Stimulated activated naive CD8-positive, alpha-beta T cell treated with anti-CD3 and anti-CD28 coated beads, Interleukin-15, Interleukin-2, amounts not matched to agents 100 ng/mL and 50 ng/mL, for 24 hours (primary cell): ENCODE measurements at regions not wholly inside any gene's neighbourhood (a gene's known extent, or its start where the extent isn't known, plus 50 kb on each side); places are given as distances from the start of the nearest gene placed in this dataset.

Experiments used
- H3K27ac Mint-ChIP-seq: one replicate; pipeline ENCODE4 v1.8.0; 2021; ENCODE audit warnings: mild to moderate bottlenecking, mixed read lengths
- H3K27me3 Mint-ChIP-seq: one replicate; pipeline ENCODE4 v1.8.0; 2021; ENCODE audit warnings: mixed read lengths
- H3K36me3 Mint-ChIP-seq: one replicate; pipeline ENCODE4 v1.8.0; 2021; ENCODE audit warnings: low read depth, mixed read lengths
- H3K4me1 Mint-ChIP-seq: one replicate; pipeline ENCODE4 v1.8.0; 2021; ENCODE audit warnings: low read depth, mixed read lengths
- H3K4me3 Mint-ChIP-seq: one replicate; pipeline ENCODE4 v1.8.0; 2021; ENCODE audit warnings: mild to moderate bottlenecking, mixed read lengths
- H3K9me3 Mint-ChIP-seq: one replicate; pipeline ENCODE4 v1.8.0; 2021; ENCODE audit warnings: mixed read lengths

DNA sequence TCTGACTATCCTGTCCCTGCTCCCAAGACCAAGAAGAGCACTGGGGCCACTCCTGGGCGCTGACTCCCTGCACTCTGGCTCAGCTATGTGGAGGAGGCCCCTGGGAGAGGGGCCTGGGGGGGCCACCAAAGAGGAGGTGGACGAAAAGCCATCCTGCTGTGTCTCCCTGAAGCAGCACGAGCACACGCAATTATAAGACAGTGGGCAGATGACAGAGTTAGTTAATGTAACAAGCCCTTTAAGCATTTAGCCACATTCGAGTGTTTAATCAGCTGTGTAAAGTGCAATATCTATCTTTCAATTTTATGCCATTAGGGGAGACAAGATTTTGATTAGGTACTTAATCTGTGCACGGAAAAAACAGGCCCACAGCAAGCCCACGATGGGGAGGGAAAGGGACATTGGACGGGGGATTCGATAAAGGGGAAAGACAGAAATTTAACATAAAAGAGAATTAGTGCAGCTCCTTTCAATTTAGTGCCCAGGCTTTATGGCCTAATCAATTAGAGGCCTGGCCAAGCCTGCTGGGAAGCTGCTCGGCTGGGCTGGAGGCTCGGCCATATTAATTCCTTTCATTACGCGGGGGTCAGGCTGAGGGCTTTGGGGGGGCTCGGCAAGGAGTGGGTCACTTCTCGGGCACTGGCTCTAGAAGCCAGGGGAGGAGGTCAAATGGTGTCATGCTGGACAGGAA, 286.2 kb downstream of the DHX35 start:
- Mint-ChIP-seq H3K36me3 (no peaks in the 10 kb centered on the region), H3K9me3 (no peaks in the 10 kb centered on the region), H3K4me1 (peaks cover 7% of the 10 kb centered on the region), H3K27ac (no peak overlapping the region), H3K4me3 (no peak overlapping the region), H3K27me3 (no peaks in the 10 kb centered on the region)

DNA sequence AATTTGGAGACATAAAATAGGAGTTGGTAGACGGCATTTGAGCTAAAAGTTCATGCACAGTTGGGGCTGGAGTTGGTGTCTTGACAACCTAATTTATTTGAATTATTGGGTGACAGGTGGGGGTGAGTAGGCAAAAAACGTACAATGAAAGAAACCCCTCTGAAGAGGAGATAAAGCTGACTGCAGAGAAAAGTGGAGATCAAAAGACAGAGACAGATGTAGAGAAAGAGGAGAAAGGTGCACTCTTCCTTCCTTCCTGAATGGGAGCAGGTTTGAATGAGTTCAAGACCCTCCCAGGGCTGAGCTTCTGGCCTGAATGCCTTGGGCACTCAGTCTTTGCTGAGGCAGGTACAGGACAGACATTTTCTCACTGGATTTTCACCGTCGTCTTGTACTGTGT, 284.3 kb downstream of the DHX35 start:
- Mint-ChIP-seq H3K27me3 (no peaks in the 10 kb centered on the region), H3K4me3 (no peak overlapping the region), H3K27ac (no peak overlapping the region), H3K36me3 (no peaks in the 10 kb centered on the region), H3K9me3 (no peaks in the 10 kb centered on the region), H3K4me1 (peaks cover 7% of the 10 kb centered on the region)

DNA sequence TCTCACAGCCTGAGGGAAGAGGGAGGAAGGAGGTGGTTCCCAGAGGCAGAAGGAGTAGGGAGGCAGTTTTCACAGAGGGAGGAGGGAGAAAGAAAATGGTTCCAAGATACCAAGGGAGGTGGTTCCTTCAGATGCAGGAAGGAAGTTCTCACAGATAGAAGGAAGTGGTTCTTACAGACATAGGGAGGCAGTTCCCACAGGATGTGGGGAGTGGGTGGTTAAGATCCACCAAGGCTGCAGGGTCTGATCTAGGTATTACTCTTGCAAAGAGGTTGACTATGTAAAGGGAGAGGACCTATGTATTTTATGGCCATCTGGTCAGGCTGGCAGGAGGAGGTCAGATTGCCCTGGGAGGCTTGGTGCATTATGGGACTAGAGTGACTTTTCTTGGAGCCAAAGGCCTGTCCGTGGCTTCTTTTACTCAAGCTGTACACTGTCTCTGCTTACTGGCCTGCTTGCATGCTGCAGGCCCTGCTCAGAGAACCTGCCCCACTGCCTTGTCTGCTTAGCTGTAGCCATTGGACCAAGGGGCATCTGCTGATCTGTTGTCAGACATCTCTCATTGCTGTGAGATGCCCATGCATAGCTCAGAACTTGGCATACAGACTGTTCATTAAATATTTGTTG, 283.7 kb downstream of the DHX35 start:
- Mint-ChIP-seq H3K9me3 (no peaks in the 10 kb centered on the region), H3K4me1 (peaks cover 7% of the 10 kb centered on the region), H3K4me3 (no peak overlapping the region), H3K27me3 (no peaks in the 10 kb centered on the region), H3K36me3 (no peaks in the 10 kb centered on the region), H3K27ac (no peak overlapping the region)

DNA sequence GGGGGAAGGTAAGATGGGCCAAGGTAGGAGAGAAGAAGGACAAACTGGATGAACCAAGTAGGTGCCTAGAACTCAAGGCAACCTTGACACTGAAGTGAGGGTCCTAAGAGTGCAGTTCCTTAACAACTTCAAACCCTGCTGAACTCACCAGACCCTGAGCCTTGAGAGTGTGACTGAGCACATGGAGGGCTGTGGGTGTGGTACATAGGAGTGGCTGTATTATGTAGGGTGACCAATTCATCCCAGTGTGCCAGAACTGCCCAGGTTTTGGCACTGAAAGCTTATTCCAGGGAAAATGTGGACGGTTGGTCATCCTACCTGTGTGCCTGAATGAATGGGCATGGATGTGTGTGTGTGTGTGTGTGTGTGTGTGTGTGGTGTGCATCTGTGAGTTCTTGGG, 281.8 kb downstream of the DHX35 start:
- Mint-ChIP-seq H3K27ac (no peak overlapping the region), H3K4me3 (no peak overlapping the region), H3K36me3 (no peaks in the 10 kb centered on the region), H3K27me3 (no peaks in the 10 kb centered on the region), H3K9me3 (no peaks in the 10 kb centered on the region), H3K4me1 (peaks cover 7% of the 10 kb centered on the region)

DNA sequence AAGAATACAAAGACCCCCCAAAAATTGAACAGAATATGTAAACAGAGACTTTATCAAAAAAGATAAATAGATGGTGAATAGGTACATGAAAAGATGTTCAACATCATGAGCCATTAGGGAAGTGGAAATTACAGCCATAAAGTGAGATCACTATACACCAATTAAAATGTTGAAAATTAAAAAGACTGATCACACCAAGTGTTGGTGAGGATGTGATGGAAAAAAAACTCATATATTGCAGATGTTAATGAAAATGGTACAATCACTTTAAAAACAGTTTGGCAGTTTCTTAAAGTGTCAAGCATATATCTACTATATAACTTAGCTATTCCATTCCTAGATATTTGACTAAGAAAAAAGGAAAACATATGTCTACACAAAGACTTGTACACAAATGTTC, 280.5 kb downstream of the DHX35 start:
- H3K36me3 Mint-ChIP-seq: no peaks in the 10 kb centered on the region
- H3K4me3 Mint-ChIP-seq: no peak overlapping the region
- H3K27ac Mint-ChIP-seq: no peak overlapping the region
- no peaks in the 10 kb centered on the region for H3K27me3 Mint-ChIP-seq
- H3K4me1 Mint-ChIP-seq: peaks cover 7% of the 10 kb centered on the region
- no peaks in the 10 kb centered on the region for H3K9me3 Mint-ChIP-seq

DNA sequence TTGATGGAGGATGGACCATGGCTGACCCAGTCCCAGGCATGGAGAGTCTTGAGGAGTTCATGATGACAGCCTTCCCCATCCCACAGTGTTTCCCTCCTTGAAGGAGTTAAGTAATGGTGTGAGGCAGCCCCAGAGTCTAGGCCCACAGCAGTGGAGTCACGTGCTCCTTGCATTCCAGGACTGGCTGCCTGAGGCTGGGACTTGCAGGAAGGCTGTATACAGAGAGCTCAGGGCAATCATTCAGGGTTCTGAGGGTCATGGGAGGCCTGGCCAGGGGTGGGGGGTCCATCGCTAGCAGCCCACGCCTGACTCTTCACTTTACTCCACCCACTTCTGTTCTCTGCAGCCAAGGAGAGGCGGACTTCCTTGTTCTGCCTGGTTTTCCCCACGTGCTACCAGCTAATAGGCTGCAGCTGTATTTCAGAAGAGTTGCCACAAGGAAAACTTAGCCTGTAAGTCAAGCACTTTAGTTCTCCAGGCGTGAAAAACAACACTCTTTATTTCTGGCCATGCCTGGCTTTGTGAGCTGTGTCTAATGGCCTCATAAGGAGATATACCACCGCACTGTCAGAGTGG, 272.5 kb downstream of the DHX35 start:
- Mint-ChIP-seq H3K36me3 (no peaks in the 10 kb centered on the region), H3K4me1 (no peaks in the 10 kb centered on the region), H3K4me3 (no peak overlapping the region), H3K9me3 (no peaks in the 10 kb centered on the region), H3K27ac (no peak overlapping the region), H3K27me3 (no peaks in the 10 kb centered on the region)

DNA sequence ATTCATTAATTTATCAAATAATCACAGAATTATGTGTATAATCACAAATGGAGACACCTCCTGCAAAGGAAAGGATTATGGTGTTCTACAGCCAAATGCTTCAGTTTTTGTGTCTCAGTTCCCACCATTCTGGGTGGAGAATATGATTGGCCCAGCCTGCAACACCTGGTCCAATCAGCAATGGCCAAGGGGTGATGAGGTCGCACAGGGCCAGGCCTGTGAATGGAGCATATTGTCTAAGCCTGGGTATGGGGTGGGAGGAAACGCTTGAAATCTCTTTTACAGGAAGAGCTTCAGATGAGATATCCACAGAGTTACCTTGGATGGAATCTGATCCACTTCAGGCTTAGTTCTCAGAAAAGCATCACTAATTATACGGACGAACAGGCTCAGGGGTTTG, 271.6 kb downstream of the DHX35 start:
- Mint-ChIP-seq H3K36me3 (no peaks in the 10 kb centered on the region), H3K27me3 (peaks cover 3% of the 10 kb centered on the region), H3K9me3 (no peaks in the 10 kb centered on the region), H3K4me3 (no peak overlapping the region), H3K27ac (no peak overlapping the region), H3K4me1 (no peaks in the 10 kb centered on the region)

DNA sequence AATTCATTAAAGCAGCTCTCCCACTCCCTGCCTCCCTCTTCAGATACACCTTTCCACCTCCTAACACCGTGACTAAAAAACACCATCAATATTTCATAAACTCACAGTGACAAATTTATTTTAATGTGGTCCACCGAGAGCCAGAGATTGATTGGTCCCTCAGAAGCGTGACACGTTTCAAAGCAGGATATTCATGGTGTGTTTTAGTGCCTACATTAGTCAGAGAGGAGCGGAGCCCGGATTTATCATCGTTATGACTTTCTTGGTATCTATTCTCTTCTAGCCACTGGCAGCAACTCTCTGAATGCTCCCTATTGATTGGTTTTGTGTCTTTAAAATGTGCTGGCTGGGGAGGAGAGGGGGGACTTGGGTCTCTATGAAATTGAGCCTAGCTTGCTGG, 265.3 kb downstream of the DHX35 start:
- Mint-ChIP-seq H3K4me3 (no peak overlapping the region), H3K4me1 (no peaks in the 10 kb centered on the region), H3K27ac (no peak overlapping the region), H3K9me3 (no peaks in the 10 kb centered on the region), H3K27me3 (peaks cover 3% of the 10 kb centered on the region), H3K36me3 (no peaks in the 10 kb centered on the region)

DNA sequence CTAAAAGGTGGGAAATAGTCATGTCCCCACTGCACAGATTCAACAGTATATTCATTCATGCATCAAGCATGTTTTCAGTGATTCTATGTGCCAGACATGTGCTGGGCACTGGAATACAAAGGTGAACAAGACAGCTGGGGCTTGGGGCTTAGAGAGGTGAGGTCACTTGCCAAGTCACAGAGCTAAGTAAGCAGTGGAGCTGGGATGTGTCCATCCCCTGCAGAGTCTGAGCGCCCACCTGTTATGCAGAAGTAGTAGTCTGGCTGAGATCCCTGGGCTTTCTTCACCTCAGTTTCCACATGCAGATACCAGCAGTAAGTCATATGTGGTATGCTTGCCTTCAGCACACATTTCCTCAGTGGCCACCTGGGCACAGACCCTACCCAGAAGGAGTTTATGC, 263.8 kb downstream of the DHX35 start:
- Mint-ChIP-seq H3K9me3 (no peaks in the 10 kb centered on the region), H3K27me3 (peaks cover 9% of the 10 kb centered on the region)

DNA sequence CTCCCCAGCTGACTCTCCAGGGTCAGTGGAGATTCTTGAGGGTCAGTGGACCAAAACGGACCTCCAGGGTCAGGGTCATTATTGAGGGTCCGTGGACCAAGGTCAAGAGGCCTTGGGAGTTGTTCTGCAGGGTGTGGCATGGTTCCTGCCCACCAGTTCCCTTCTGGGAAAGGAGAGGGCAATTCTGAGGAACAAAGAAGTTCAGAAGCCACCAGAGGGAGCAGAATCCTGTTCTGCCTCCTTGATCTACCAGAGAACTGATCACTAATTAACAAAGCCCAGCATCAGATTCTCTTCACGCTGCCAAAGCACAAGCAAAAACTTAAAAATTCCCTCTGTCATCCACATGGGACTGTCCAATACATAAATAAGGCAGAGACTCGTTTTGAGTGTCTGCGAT, 263.4 kb downstream of the DHX35 start:
- peaks cover 13% of the 10 kb centered on the region for H3K27me3 Mint-ChIP-seq

More for the DNA sequence above, 263.8 kb downstream of the DHX35 start:
- H3K4me1 Mint-ChIP-seq: no peaks in the 10 kb centered on the region
- H3K36me3 Mint-ChIP-seq: no peaks in the 10 kb centered on the region
- no peak overlapping the region for H3K27ac Mint-ChIP-seq
- H3K4me3 Mint-ChIP-seq: no peak overlapping the region

DNA sequence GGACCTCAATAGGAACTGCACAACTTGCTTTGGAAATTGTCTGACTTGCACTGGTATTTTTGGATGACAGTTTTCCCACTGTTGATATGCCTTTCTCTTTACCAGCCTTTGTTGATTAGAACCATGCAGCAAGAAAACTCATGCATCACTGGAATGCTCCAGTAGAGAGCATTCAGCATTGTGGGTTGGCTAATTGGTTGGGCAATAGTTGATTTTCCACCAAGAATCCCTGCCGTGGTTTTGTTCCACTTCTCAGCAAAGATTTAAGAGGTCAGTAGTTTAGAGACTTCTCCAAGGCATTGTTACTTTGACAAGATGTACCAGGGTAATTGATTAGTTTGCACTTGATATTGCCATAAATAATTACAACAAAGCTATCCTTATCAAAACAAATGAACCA, 260.0 kb downstream of the DHX35 start:
- no peak overlapping the region for H3K4me3 Mint-ChIP-seq
- peaks cover 20% of the 10 kb centered on the region for H3K27me3 Mint-ChIP-seq
- H3K36me3 Mint-ChIP-seq: no peaks in the 10 kb centered on the region
- H3K4me1 Mint-ChIP-seq: no peaks in the 10 kb centered on the region
- no peaks in the 10 kb centered on the region for H3K9me3 Mint-ChIP-seq
- no peak overlapping the region for H3K27ac Mint-ChIP-seq

More for the DNA sequence above, 263.4 kb downstream of the DHX35 start:
- Mint-ChIP-seq H3K9me3 (no peaks in the 10 kb centered on the region), H3K4me3 (no peak overlapping the region), H3K36me3 (no peaks in the 10 kb centered on the region), H3K4me1 (no peaks in the 10 kb centered on the region), H3K27ac (no peak overlapping the region)

DNA sequence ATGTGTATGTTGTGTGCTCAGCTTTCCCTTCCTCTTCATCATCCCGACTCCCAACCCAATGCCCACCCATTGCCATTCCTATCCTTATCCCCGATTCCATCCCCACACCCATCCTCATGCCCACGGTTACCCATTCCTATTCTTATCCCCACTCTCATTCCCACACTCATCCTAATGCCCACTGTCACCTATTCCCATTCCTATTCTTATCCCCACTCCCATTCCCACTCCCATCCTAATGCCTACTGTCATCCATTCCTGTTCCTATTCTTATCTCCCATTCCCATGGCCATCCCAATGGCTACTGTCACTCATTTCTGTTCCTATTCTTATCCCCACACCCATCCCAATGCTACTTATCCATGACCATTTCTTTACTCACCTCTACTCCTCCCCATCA, 254.1 kb downstream of the DHX35 start:
- Mint-ChIP-seq H3K4me3 (no peak overlapping the region), H3K4me1 (no peaks in the 10 kb centered on the region), H3K27me3 (peaks cover 20% of the 10 kb centered on the region), H3K27ac (no peak overlapping the region), H3K36me3 (no peaks in the 10 kb centered on the region), H3K9me3 (no peaks in the 10 kb centered on the region)

DNA sequence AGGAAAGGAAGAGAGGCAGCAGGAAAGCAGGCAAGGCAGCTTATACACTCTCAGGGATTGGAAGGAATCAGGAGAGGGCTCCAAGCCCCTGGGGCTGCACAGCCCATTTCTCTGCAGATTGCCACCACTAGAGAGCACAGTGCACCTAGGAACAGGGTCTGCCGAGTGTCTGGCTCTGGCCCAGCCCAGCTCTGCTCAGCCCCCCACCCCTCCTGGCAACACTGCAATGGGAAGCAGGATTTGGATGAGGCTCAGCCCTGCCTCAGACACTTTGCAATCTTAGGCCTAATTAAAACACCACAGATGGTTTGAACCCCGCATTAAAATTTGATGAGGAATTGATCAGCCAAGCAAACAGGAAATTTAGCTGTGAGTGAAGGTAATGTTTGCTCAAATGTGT, 252.7 kb downstream of the DHX35 start:
- Mint-ChIP-seq H3K36me3 (no peaks in the 10 kb centered on the region), H3K27ac (no peak overlapping the region), H3K4me3 (no peak overlapping the region), H3K4me1 (no peaks in the 10 kb centered on the region), H3K9me3 (no peaks in the 10 kb centered on the region), H3K27me3 (peaks cover 6% of the 10 kb centered on the region)

DNA sequence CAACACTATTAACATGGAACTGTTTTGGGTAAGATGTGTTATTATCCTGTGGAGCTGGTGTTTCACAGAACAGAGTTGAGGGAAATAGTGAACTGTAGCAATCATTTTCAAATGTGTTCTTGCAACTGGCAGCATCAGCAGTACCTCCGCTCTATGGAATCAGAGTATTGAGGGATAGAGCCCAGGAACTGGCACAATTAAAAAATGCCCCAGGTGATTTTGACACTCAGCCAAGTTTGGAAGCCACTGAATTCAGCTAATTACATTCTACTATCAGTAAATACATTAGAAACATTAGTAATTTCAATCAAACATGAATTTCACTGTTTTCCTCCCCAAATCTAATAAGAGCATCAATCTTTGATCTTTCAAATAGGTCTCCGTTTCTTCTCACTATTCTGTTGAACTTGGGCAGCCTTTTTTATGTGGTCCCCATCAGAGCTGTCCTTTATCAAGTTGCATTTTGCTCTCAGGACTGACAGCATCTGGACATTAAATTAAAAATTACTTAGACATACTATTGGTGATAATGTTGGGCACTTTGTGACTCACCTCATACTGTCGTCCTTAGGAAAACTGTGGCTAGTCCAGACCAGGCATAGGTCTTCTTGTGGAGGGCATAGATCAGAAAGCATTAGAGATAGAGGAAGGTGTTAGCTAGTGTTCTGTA, 251.5 kb downstream of the DHX35 start:
- Mint-ChIP-seq H3K27ac (no peak overlapping the region), H3K27me3 (peaks cover 6% of the 10 kb centered on the region), H3K36me3 (no peaks in the 10 kb centered on the region), H3K4me3 (no peak overlapping the region), H3K9me3 (no peaks in the 10 kb centered on the region), H3K4me1 (no peaks in the 10 kb centered on the region)

DNA sequence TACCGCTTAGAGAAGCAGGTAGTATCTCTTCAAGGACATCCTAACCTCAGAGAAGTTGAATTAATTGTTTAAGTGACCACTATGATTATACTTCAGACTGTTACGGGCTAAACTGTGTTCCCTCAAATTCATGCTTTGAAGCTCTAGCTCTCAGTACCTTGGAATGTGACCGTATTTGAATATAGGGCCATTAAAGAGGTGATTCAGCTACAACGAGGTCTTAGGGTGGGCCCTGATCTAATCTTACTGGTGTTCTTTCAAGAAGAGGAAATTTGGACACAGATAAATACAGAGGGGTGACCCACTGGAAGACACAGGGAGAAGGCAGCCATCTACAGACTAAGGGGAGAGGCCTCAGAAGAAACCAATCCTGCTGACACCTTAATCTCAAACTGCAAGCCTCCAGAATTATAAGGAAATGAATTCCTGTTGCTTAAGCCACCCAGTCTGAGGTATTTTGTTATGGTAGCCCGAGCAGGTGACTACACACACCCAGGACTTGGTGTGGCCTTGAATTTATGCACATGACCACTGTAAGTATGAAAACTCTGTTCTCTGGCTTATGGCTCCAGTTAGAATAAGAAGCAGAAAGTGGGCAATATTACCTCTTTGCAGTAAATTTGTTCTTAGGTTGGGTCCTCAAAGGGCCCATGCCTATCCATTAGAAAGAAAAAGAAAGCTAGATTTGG, 249.1 kb downstream of the DHX35 start:
- Mint-ChIP-seq H3K27me3 (peaks cover 3% of the 10 kb centered on the region), H3K9me3 (no peaks in the 10 kb centered on the region), H3K36me3 (no peaks in the 10 kb centered on the region), H3K4me3 (no peak overlapping the region), H3K27ac (no peak overlapping the region), H3K4me1 (no peaks in the 10 kb centered on the region)
